Thoracic aorta (tissue), 2 donors: ENCODE measurements at regions not wholly inside any gene's neighbourhood (a gene's known extent, or its start where the extent isn't known, plus 50 kb on each side); places are given as distances from the start of the nearest gene placed in this dataset.
A peak's percentile ranks its signal among the peaks of the same experiment; 100 is the strongest.

Source experiments
- ATAC-seq: fragments of 150-250 bp; one replicate; pipeline ENCODE4 v1.8.0; 2017; ENCODE audit warnings: low read depth; ENCODE audit not compliant: insufficient number of reproducible peaks, low FRiP score
- DNase-seq: peaks from one replicate; pipeline ENCODE4 v3.0.0-alpha.2; 2020; ENCODE audit warnings: low spot score
- H3K27ac ChIP-seq, 2 donors: fragments of 200-600 bp; sonication (generic); 1 replicate in 1 of 2; 2 replicates in 1 of 2; pipeline ENCODE4 v1.5.1; 2016; ENCODE audit warnings: mild to moderate bottlenecking in 2 of 2, moderate library complexity in 2 of 2
- H3K27me3 ChIP-seq: fragments of 200-600 bp; sonication (generic); replicated peaks from 2 replicates; pipeline ENCODE4 v1.6.0; 2016; ENCODE audit warnings: mild to moderate bottlenecking; ENCODE audit not compliant: insufficient read depth
- H3K36me3 ChIP-seq: fragments of 200-600 bp; sonication (generic); one replicate; pipeline ENCODE4 v1.5.1; 2016
- H3K4me1 ChIP-seq, 2 donors: fragments of 200-600 bp; sonication (generic); 1 replicate in 1 of 2; 2 replicates in 1 of 2; pipeline versions ENCODE4 v1.5.1 to v1.6.0; 2016; ENCODE audit warnings: low read depth in 2 of 2, mild to moderate bottlenecking in 1 of 2; ENCODE audit not compliant: control insufficient read depth in 1 of 2
- H3K4me3 ChIP-seq: fragments of 200-600 bp; sonication (generic); 2 replicates; pipeline ENCODE4 v1.5.1; 2016; ENCODE audit warnings: mild to moderate bottlenecking
- H3K9me3 ChIP-seq: fragments of 200-600 bp; sonication (generic); 2 replicates; pipeline ENCODE4 v1.5.1; 2016
- CTCF ChIP-seq: fragments of 200-600 bp; sonication (generic); IDR thresholded peaks from one replicate; pipeline ENCODE4 v1.5.1; 2019; ENCODE audit warnings: antibody characterized with exemption

- peak overlapping the region; percentile 80 for H3K4me3 ChIP-seq
- DNase-seq (no peak), ATAC-seq (no peak)
- H3K27ac ChIP-seq: peak overlapping the region in 1 of 2 donors; percentile 49
- H3K4me1 ChIP-seq: peaks cover 28 to 65% of the 10 kb centered on the region in 2 donors
- no peaks in the 10 kb centered on the region for H3K27me3 ChIP-seq
- TF ChIP-seq CTCF: no peak
- peaks cover 2% of the 10 kb centered on the region for H3K36me3 ChIP-seq
- H3K9me3 ChIP-seq: no peaks in the 10 kb centered on the region
Observed at GRCh38 chr17:77449908-77450741, 309.4 kb downstream of the SEC14L1 start.

GRCh38 chr17:77450742-77451244 lies 310.0 kb downstream of the SEC14L1 start:
- Histone ChIP-seq H3K4me3 (peak overlapping the region; percentile 80), H3K36me3 (peaks cover 2% of the 10 kb centered on the region), H3K4me1 (peaks cover 27 to 58% of the 10 kb centered on the region in 2 donors), H3K27ac (peak overlapping the region in 1 of 2 donors; percentile 49), H3K9me3 (no peaks in the 10 kb centered on the region), H3K27me3 (no peaks in the 10 kb centered on the region)
- TF ChIP-seq CTCF: no peak
- no peak for ATAC-seq
- DNase-seq: no peak

GRCh38 chr17:77451245-77451893 lies 310.6 kb downstream of the SEC14L1 start:
- Histone ChIP-seq H3K27me3 (no peaks in the 10 kb centered on the region), H3K9me3 (no peaks in the 10 kb centered on the region), H3K36me3 (peaks cover 2% of the 10 kb centered on the region), H3K4me3 (peak overlapping the region; percentile 80), H3K27ac (peak overlapping the region in 1 of 2 donors; percentile 49), H3K4me1 (peaks cover 27 to 53% of the 10 kb centered on the region in 2 donors)
- TF ChIP-seq CTCF: no peak
- no peak for ATAC-seq
- no peak for DNase-seq

GRCh38 chr17:77451894-77452852 lies 311.4 kb downstream of the SEC14L1 start:
- no peak for DNase-seq
- H3K4me1 ChIP-seq: peaks cover 24 to 49% of the 10 kb centered on the region in 2 donors
- no peak for ATAC-seq

More at GRCh38 chr17:77451894-77452852, 311.4 kb downstream of the SEC14L1 start:
- Histone ChIP-seq H3K27ac (peak overlapping the region in 1 of 2 donors; percentile 49), H3K36me3 (peaks cover 2% of the 10 kb centered on the region), H3K27me3 (no peaks in the 10 kb centered on the region), H3K9me3 (no peaks in the 10 kb centered on the region), H3K4me3 (peak overlapping the region; percentile 80)
- no peak for TF ChIP-seq CTCF
